NCI-H524 (cell line): ENCODE measurements at regions not wholly inside any gene's neighbourhood (a gene's known extent, or its start where the extent isn't known, plus 50 kb on each side); places are given as distances from the start of the nearest gene placed in this dataset.
"Not testable (repeated sequence)": the region's sequence is repeated elsewhere in the genome, so short reads cannot be mapped to it uniquely, and the experiment has no call there.

Experiments
- DNase-seq, 2 experiments: peaks; one replicate each; lab custom pipeline; 2025; lab: John Stamatoyannopoulos, UW

- no peak for DNase-seq
Observed at GRCh38 chr7:79778786-79779770, 325.6 kb upstream of the MAGI2 start.

DNA sequence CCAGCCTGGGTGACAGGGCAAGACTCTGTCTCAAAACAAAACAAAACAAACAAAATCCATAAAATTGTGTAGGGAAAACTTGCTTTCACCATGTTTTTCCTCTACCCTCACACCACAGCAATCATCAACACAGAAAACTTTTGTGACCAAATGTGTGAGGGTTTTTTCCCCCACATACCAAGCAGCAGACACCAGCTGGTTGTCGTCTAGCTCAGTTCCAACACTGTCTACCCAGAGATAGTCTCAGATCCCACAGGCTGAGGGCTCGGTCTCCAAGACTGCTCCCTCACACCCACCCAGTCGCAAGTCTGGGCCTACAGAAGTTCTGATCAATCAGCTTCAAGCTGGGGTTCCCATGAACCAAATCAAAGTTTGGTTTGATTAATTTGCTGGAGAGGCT lies 322.4 kb upstream of the MAGI2 start:
- no peak for DNase-seq

GRCh38 chr7:79774150-79774549 lies 320.7 kb upstream of the MAGI2 start:
- DNase-seq: no peak

- no peak for DNase-seq
Observed at GRCh38 chr7:79770970-79771369, 317.5 kb upstream of the MAGI2 start.

DNA sequence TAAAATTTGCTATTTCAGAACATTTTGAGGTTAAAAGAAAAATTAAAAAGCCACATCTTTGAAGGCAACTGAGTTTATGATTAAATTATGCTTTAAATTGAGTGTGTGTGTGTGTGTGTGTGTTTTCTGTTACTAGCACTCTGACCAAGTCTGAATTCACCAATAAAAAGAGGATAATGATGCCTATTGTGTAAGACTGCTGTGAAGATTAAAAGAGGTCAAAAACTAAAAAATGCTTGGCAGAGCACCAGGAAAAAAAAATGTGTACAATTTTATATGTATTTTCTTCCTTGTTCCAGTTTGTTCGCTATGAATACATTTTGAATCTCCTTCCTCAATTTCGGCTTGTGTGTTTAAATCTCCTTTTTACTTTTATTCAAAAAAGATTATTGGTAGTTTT lies 316.6 kb upstream of the MAGI2 start:
- DNase-seq: no peak

DNA sequence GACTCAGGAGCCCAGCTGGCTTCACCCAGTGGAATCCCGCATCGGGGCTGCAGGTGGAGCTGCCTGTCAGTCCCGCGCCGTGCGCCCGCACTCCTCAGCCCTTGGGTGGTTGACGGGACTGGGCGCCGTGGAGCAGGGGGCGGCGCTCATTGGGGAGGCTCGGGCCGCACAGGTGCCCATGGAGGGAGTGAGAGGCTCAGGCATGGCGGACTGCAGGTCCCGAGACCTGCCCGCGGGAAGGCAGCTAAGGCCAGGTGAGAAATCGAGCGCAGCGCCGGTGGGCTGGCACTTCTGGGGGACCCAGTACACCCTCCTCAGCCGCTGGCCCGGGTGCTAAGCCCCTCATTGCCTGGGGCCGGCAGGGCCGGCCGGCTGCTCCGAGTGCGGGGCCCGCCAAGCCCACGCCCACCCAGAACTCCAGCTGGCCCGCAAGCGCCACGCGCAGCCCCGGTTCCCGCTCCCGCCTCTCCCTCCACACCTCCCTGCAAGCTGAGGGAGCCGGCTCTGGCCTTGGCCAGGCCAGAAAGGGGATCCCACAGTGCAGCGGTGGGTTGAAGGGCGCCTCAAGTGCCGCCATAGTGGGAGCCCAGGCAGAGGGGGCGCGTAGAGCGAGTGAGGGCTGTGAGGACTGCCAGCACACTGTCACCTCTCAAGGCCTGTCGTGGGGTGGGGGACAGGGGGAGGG lies 314.6 kb upstream of the MAGI2 start:
- not testable (repeated sequence) for DNase-seq

DNA sequence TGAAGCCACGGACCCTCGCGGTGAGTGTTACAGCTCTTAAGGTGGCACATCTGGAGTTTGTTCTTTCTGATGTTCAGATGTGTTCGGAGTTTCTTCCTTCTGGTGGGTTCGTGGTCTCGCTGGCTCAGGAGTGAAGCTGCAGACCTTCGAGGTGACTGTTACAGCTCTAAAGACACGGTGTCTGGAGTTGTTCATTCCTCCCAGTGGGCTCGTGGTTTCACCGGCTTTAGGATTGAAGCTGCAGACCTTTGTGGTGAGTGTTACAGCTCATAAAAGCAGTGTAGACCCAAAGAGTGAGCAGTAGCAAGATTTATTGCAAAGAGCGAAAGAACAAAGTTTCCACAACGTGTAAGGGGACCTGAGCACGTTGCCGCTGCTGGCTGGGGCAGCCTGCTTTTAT lies 313.7 kb upstream of the MAGI2 start:
- not testable (repeated sequence) for DNase-seq

GRCh38 chr7:79761876-79762429 lies 308.5 kb upstream of the MAGI2 start:
- DNase-seq: no peak

GRCh38 chr7:79750941-79751340 lies 297.5 kb upstream of the MAGI2 start:
- not testable (repeated sequence) for DNase-seq

DNA sequence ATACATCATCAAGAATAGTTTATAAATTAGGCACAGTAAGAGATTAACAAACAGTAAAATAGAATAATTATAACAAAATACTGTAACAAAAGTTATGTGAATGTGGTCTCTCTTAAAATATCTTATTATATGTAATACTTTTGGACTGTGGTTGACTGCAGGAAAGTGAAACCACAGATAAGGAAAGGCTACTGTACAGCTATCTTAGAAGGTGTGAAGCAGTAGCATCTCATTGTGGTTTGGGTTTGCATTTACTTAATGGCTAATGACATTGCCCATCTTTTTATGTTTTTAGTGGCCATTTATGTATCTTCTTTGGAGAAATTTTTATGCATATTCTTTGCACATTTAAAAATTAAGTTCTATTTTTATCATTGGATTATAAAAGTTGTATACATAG lies 296.4 kb upstream of the MAGI2 start:
- DNase-seq: no peak

DNA sequence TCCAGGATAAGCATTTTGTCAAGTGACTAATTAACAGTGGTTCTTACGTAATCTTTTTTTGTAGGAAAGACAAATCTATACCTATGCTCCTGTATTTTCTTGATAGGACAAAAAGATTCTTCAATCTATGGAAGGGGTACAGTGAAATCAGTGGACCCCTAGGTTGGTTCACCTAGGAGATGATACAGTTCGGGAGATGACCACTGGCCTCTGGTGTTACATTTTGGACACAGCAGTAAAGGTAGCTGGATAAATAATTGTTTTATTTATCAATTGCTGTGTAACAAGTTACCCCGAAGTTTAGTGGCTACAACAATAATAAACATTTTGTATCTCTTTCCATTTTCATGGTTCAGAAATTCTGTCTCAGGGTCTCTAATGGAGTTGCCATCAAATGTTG lies 288.2 kb upstream of the MAGI2 start:
- DNase-seq: no peak

DNA sequence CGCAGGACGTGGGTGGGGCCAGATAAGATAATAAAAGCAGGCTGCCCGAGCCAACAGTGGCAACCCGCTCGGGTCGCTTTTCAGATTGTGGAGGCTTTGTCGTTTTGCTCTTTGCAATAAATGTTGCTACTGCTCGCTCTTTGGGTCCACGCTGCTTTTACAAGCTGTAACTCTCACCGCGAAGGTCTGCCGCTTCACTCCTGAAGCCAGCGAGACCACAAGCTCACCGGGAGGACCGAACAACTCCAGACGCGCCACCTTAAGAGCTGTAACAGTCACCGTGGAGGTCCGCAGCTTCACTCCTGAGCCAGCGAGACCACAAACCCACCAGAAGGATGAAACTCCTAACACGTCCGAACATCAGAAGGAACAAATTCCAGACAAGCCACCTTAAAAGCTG lies 286.6 kb upstream of the MAGI2 start:
- DNase-seq: no peak

DNA sequence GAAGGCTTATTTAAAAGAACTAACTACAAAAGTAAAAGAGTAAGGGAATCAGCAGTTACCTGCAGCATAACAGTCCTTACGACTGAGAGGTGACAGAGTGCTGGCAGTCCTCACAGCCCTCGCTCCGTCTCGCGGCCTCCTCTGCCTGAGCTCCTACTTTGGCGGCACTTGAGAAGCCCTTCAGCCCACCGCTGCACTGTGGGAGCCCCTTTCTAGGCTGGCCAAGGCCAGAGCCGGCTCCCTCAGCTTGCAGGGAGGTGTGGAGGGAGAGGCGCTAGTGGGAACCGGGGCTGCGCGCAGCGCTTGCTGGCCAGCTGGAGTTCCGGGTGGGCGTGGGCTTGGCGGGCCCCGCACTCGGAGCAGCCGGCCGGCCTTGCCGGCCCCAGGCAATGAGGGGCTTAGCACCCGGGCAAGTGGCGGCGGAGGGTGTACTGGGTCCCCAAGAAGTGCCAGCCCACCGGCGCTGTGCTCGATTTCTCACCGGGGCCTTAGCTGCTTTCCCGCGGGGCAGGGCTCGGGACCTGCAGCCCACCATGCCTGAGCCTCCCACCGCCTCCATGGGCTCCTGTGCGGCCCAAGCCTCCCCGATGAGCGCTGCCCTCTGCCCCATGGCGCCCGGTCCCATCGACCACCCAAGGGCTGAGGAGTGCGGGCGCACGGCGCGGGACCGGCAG lies 285.7 kb upstream of the MAGI2 start:
- DNase-seq: not testable (repeated sequence)

DNA sequence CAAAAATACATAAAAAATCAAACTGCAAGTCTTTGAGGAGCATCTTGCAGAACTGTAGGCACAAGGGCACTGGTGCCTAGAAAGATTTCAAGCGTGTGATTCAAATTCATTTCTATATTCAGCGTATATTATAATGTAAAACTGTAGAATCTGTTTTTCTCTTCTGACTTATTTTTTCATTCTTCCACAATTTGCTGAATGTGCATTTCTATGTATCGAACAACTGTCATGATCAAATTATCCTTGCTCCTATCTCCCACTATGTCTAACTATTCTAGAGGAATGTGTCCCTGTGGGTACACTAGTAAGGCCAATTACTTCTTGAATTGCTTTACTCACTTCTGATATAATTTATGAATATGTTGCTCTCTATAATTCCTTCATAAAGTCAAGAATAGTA lies 283.0 kb upstream of the MAGI2 start:
- no peak for DNase-seq

DNA sequence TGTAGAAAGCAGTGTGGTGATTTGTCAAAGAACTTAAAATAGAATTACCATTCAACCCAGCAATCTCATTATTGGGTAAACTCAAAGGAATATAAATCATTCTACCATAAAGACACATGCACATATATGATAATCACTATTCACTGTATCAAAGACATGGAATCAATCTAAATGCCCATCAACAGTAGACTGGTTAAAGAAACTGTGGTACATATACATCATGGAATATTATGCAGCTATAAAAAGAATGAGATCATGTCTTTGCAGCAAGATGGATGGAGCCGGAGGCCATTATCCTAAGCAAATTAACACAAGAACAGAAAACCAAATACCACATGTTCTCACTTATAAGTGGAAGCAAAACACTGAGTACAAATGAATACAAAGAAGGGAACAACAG lies 281.5 kb upstream of the MAGI2 start:
- no peak for DNase-seq

DNA sequence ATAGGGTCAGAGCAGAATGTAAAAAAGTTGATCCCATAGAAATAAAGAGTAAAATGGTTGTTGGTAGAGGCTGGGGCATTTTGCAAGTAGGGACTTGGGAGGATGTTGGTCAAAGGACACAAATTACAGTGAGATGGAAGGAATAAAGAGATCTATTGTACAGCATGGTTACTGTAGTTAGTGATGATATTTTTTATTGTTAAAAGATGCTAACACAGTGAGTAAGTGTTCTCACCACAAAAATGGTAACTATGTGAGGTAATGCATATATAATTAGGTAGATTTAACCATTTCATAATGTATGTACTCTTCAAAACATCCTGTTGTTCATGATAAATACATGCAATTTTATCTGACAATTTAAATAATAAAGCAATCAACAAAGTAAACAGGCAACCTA lies 280.7 kb upstream of the MAGI2 start:
- DNase-seq: no peak

- DNase-seq: no peak
Observed at GRCh38 chr7:79732535-79732934, 279.1 kb upstream of the MAGI2 start.

DNA sequence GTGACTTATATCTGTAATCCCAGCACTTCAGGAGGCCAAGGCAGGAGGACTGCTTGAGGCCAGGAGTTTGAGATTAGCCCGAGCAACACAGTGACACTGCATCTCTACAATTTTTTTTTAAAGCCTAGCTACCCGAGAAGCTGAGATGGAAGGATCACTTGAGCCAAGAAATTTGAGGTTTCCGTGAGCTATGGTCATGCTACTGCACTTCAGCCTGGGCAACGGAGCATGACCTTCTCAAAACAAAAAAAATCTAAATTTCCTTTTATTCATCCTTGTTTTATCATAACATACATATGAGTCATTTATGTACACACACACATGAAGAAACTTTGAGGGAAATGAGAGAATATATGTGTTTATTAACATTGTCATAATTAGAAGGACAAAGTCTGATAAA lies 277.5 kb upstream of the MAGI2 start:
- DNase-seq: no peak

DNA sequence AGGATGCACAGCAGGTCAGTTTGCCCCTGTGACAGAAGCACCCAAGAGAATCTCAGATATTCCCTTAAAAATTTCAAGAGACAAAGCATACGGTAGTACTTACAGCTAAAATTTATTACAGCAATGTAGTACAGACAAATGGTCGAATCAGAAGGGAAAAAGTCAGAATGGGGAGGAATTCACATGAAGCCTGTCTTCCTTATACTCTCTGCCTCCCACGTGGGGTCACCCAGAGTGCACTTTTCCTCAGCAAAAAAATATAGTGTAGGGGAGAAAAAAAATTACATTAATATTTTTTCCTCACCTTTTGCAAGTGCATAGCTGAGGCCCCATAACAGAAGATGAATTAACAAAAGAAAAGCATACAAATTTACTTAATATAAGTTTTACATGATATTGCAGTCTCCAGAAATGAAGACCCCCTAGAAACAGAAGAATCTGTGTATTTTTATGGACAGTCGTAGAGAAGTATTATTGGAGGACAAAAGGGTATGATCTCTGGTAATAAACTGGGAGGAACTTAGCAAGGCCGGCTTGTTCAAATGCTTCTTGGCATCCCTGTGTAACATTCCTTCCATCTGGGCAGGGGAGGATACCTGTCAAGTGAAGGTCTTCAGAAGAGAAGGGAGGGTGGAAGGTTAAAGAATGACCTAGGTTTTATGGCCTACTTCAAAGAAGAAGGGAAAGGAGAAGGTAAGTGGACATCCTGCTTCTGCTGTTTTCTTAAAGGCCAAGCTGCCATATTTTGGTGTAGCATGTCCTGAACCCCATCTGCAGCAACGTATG lies 270.6 kb upstream of the MAGI2 start:
- DNase-seq: no peak

- DNase-seq: no peak
Observed at GRCh38 chr7:79722217-79722616, 268.8 kb upstream of the MAGI2 start.

GRCh38 chr7:79719216-79719615 lies 265.7 kb upstream of the MAGI2 start:
- DNase-seq: no peak

DNA sequence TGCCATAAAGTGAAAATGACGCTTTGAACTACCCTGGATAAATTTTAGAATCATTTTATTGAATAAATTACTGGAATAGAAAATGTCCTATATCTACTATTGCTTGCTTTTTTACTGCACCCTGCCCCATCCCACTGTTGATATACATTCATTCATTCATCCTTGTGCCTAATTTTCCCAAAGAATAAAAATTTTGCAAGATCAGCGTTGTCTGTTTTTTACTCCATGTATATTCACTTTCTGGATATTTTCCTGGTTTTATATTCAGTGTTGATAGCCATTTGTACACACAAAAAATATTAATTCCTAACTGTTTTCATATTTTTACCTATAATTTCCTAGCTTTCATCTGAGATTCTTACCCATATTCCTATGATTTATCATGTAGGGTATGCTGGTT lies 262.9 kb upstream of the MAGI2 start:
- no peak for DNase-seq
